Nephron (organoid): ENCODE measurements at regions not wholly inside any gene's neighbourhood (a gene's known extent, or its start where the extent isn't known, plus 50 kb on each side); places are given as distances from the start of the nearest gene placed in this dataset.

ENCODE experiments used
- H3K27ac Mint-ChIP-seq, 3 experiments: 2 replicates each; pipeline ENCODE4 v1.8.0; 2020; ENCODE audit warnings: mixed read lengths in 3 of 3, mild to moderate bottlenecking in 2 of 3, moderate library complexity in 1 of 3
- H3K27me3 Mint-ChIP-seq: 2 replicates; pipeline ENCODE4 v1.8.0; 2021; ENCODE audit warnings: low read depth, mild to moderate bottlenecking, moderate library complexity, mixed read lengths
- H3K36me3 Mint-ChIP-seq: 2 replicates; pipeline ENCODE4 v1.8.0; 2020; ENCODE audit warnings: low read depth, mixed read lengths
- H3K4me1 Mint-ChIP-seq: 2 replicates; pipeline ENCODE4 v1.8.0; 2020; ENCODE audit warnings: mixed read lengths
- H3K4me3 Mint-ChIP-seq, 3 experiments: 2 replicates each; pipeline ENCODE4 v1.8.0; 2020; ENCODE audit warnings: mild to moderate bottlenecking in 3 of 3, mixed read lengths in 3 of 3, moderate library complexity in 2 of 3
- H3K9me3 Mint-ChIP-seq: 2 replicates; pipeline ENCODE4 v1.8.0; 2020; ENCODE audit warnings: mixed read lengths
- CTCF ChIP-seq, 3 experiments: fragments of 200-600 bp; sonication (generic); IDR thresholded peaks; one replicate each; pipeline ENCODE4 v1.5.0; 2021; ENCODE audit warnings: antibody characterized with exemption in 3 of 3; ENCODE audit not compliant: unreplicated experiment in 3 of 3

- no peak overlapping the region for H3K4me3 Mint-ChIP-seq
- no peaks in the 10 kb centered on the region for H3K36me3 Mint-ChIP-seq
- TF ChIP-seq CTCF (IDR thresholded peaks at IDR 0.05; ENCODE audit: unreplicated experiment in 3 of 3) = no peak
- H3K4me1 Mint-ChIP-seq = no peaks in the 10 kb centered on the region
- peaks cover 7% of the 10 kb centered on the region for H3K9me3 Mint-ChIP-seq
- H3K27ac Mint-ChIP-seq = no peak overlapping the region
- no peaks in the 10 kb centered on the region for H3K27me3 Mint-ChIP-seq
These were observed 1651.8 kb downstream of the DPP10 start for GRCh38 chr2:116094196-116094595.

- no peak overlapping the region for H3K4me3 Mint-ChIP-seq
- H3K9me3 Mint-ChIP-seq = peaks cover 4% of the 10 kb centered on the region
- H3K27ac Mint-ChIP-seq = no peak overlapping the region
- H3K27me3 Mint-ChIP-seq = no peaks in the 10 kb centered on the region
- no peak for TF ChIP-seq CTCF (IDR thresholded peaks at IDR 0.05; ENCODE audit: unreplicated experiment in 3 of 3)
- no peaks in the 10 kb centered on the region for H3K36me3 Mint-ChIP-seq
- no peaks in the 10 kb centered on the region for H3K4me1 Mint-ChIP-seq
These were observed 1653.2 kb downstream of the DPP10 start for GRCh38 chr2:116095636-116096035.

- H3K9me3 Mint-ChIP-seq = no peaks in the 10 kb centered on the region
- no peak overlapping the region for H3K27ac Mint-ChIP-seq
- H3K27me3 Mint-ChIP-seq = no peaks in the 10 kb centered on the region
- H3K36me3 Mint-ChIP-seq = no peaks in the 10 kb centered on the region
- peak in 1 of 3 experiments; percentile 12 for TF ChIP-seq CTCF (IDR thresholded peaks at IDR 0.05; ENCODE audit: unreplicated experiment in 3 of 3)
- H3K4me1 Mint-ChIP-seq = no peaks in the 10 kb centered on the region
- no peak overlapping the region for H3K4me3 Mint-ChIP-seq
These were observed 1655.6 kb downstream of the DPP10 start for GRCh38 chr2:116098049-116098448.

GRCh38 chr2:116109471-116109870 lies 1667.0 kb downstream of the DPP10 start:
- no peak for TF ChIP-seq CTCF (IDR thresholded peaks at IDR 0.05; ENCODE audit: unreplicated experiment in 3 of 3)
- Mint-ChIP-seq H3K36me3 (no peaks in the 10 kb centered on the region), H3K27ac (no peak overlapping the region), H3K27me3 (no peaks in the 10 kb centered on the region), H3K4me1 (no peaks in the 10 kb centered on the region), H3K4me3 (no peak overlapping the region), H3K9me3 (no peaks in the 10 kb centered on the region)

- no peak for TF ChIP-seq CTCF (IDR thresholded peaks at IDR 0.05; ENCODE audit: unreplicated experiment in 3 of 3)
- no peak overlapping the region for H3K4me3 Mint-ChIP-seq
- no peaks in the 10 kb centered on the region for H3K36me3 Mint-ChIP-seq
- H3K9me3 Mint-ChIP-seq = peaks cover 10% of the 10 kb centered on the region
- H3K4me1 Mint-ChIP-seq = no peaks in the 10 kb centered on the region
- no peak overlapping the region for H3K27ac Mint-ChIP-seq
- H3K27me3 Mint-ChIP-seq = no peaks in the 10 kb centered on the region
These were observed 1675.4 kb downstream of the DPP10 start for GRCh38 chr2:116117845-116118244.

GRCh38 chr2:116132833-116133232 lies 1681.7 kb upstream of the DDX18 start:
- Mint-ChIP-seq H3K4me1 (peaks cover 9% of the 10 kb centered on the region), H3K27ac (no peak overlapping the region), H3K36me3 (no peaks in the 10 kb centered on the region), H3K9me3 (no peaks in the 10 kb centered on the region), H3K27me3 (no peaks in the 10 kb centered on the region), H3K4me3 (no peak overlapping the region)
- no peak for TF ChIP-seq CTCF (IDR thresholded peaks at IDR 0.05; ENCODE audit: unreplicated experiment in 3 of 3)
